ENCODE measurements at regions not wholly inside any gene's neighbourhood (a gene's known extent, or its start where the extent isn't known, plus 50 kb on each side); places are given as distances from the start of the nearest gene placed in this dataset.

GRCh38 chr10:64170791-64171190, 649.6 kb downstream of the REEP3 start:
- H3K4me3 ChIP-seq (ENCODE audit: control insufficient read depth, low read depth, low read length): no peak overlapping the region
- no peak for DNase-seq (ENCODE audit: low read depth)
- TF ChIP-seq CTCF (IDR thresholded peaks at IDR 0.05; ENCODE audit: control insufficient read depth, insufficient read depth, low read depth, low read length, missing control alignments): no peak

GRCh38 chr10:64173826-64174225, 652.6 kb downstream of the REEP3 start:
- TF ChIP-seq CTCF (IDR thresholded peaks at IDR 0.05; ENCODE audit: control insufficient read depth, insufficient read depth, low read depth, low read length, missing control alignments): no peak
- DNase-seq (ENCODE audit: low read depth): no peak

GRCh38 chr10:64174666-64175255, 653.6 kb downstream of the REEP3 start:
- H3K4me3 ChIP-seq (ENCODE audit: control insufficient read depth, low read depth, low read length): no peak overlapping the region
- DNase-seq (ENCODE audit: low read depth): no peak
- TF ChIP-seq CTCF (IDR thresholded peaks at IDR 0.05; ENCODE audit: control insufficient read depth, insufficient read depth, low read depth, low read length, missing control alignments): no peak

More at GRCh38 chr10:64173826-64174225, 652.6 kb downstream of the REEP3 start:
- H3K4me3 ChIP-seq (ENCODE audit: control insufficient read depth, low read depth, low read length): no peak overlapping the region

- TF ChIP-seq CTCF (IDR thresholded peaks at IDR 0.05; ENCODE audit: control insufficient read depth, insufficient read depth, low read depth, low read length, missing control alignments): no peak
Observed at GRCh38 chr10:64175271-64175962, 654.2 kb downstream of the REEP3 start.

GRCh38 chr10:64182671-64183070, 661.5 kb downstream of the REEP3 start:
- H3K4me3 ChIP-seq (ENCODE audit: control insufficient read depth, low read depth, low read length): no peak overlapping the region
- DNase-seq (ENCODE audit: low read depth): no peak
- TF ChIP-seq CTCF (IDR thresholded peaks at IDR 0.05; ENCODE audit: control insufficient read depth, insufficient read depth, low read depth, low read length, missing control alignments): no peak

More at GRCh38 chr10:64175271-64175962, 654.2 kb downstream of the REEP3 start:
- no peak for DNase-seq (ENCODE audit: low read depth)
- H3K4me3 ChIP-seq (ENCODE audit: control insufficient read depth, low read depth, low read length): no peak overlapping the region

GRCh38 chr10:64191286-64191685, 670.1 kb downstream of the REEP3 start:
- no peak overlapping the region for H3K4me3 ChIP-seq (ENCODE audit: control insufficient read depth, low read depth, low read length)
- DNase-seq (ENCODE audit: low read depth): no peak
- TF ChIP-seq CTCF (IDR thresholded peaks at IDR 0.05; ENCODE audit: control insufficient read depth, insufficient read depth, low read depth, low read length, missing control alignments): no peak

Measured in AG09309 (cell line).